HEK293 (cell line): ENCODE measurements at regions not wholly inside any gene's neighbourhood (a gene's known extent, or its start where the extent isn't known, plus 50 kb on each side); places are given as distances from the start of the nearest gene placed in this dataset.

ENCODE experiments used
- ATF2 ChIP-seq: fragments of 450-650 bp; formaldehyde crosslinking; IDR thresholded peaks from 2 replicates; pipeline ENCODE4 v1.5.1; 2016; ENCODE audit warnings: missing biosample characterization, missing genetic modification characterization, low read depth
- ZNF10 ChIP-seq: fragments of 450-650 bp; formaldehyde crosslinking; IDR thresholded peaks from 2 replicates; pipeline ENCODE4 v1.5.1; 2017; ENCODE audit warnings: missing biosample characterization, missing genetic modification characterization
- ZNF23 ChIP-seq: fragments of 450-650 bp; formaldehyde crosslinking; IDR thresholded peaks from 2 replicates; pipeline ENCODE4 v1.5.1; 2016; ENCODE audit warnings: missing biosample characterization, missing genetic modification characterization, borderline replicate concordance
- ZNF280C ChIP-seq: fragments of 450-650 bp; formaldehyde crosslinking; IDR thresholded peaks from 2 replicates; pipeline ENCODE4 v1.5.1; 2016; ENCODE audit warnings: missing biosample characterization, missing genetic modification characterization
- ZNF626 ChIP-seq: fragments of 450-650 bp; sonication (Bioruptor Pico); formaldehyde crosslinking; IDR thresholded peaks from 2 replicates; pipeline ENCODE4 v1.5.1; 2018; ENCODE audit warnings: missing biosample characterization, missing genetic modification characterization, inconsistent platforms
- ZNF747 ChIP-seq: fragments of 450-650 bp; formaldehyde crosslinking; IDR thresholded peaks from 2 replicates; pipeline ENCODE4 v1.5.1; 2016; ENCODE audit warnings: missing biosample characterization, missing genetic modification characterization
- TF ChIP-seq, protein P1 (sequence below): fragments of 450-650 bp; formaldehyde crosslinking; IDR thresholded peaks from 2 replicates; pipeline ENCODE4 v1.5.1; 2016; ENCODE audit warnings: missing biosample characterization, missing genetic modification characterization

- TF ChIP-seq ZNF747 (tag by site-specific recombination) (no peak), ZNF280C (tag by site-specific recombination) (no peak), ATF2 (tag by site-specific recombination) (no peak), ZNF23 (no peak), ZNF10 (tag by site-specific recombination) (no peak), ZNF626 (tag by site-specific recombination) (no peak)
- TF ChIP-seq, protein P1, sequence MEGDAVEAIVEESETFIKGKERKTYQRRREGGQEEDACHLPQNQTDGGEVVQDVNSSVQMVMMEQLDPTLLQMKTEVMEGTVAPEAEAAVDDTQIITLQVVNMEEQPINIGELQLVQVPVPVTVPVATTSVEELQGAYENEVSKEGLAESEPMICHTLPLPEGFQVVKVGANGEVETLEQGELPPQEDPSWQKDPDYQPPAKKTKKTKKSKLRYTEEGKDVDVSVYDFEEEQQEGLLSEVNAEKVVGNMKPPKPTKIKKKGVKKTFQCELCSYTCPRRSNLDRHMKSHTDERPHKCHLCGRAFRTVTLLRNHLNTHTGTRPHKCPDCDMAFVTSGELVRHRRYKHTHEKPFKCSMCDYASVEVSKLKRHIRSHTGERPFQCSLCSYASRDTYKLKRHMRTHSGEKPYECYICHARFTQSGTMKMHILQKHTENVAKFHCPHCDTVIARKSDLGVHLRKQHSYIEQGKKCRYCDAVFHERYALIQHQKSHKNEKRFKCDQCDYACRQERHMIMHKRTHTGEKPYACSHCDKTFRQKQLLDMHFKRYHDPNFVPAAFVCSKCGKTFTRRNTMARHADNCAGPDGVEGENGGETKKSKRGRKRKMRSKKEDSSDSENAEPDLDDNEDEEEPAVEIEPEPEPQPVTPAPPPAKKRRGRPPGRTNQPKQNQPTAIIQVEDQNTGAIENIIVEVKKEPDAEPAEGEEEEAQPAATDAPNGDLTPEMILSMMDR (tag by site-specific recombination), result no peak
Measured at GRCh38 chr4:178003098-178003657, 560.9 kb upstream of the AGA start.
